Activated CD4-positive, alpha-beta T cell treated with anti-CD3 and anti-CD28 coated beads, Interleukin-2, amount 10 ng/mL, durations not matched to agents 24 days and 14 days (primary cell): ENCODE measurements at regions not wholly inside any gene's neighbourhood (a gene's known extent, or its start where the extent isn't known, plus 50 kb on each side); places are given as distances from the start of the nearest gene placed in this dataset.

Experiments
- DNase-seq: peaks from one replicate; pipeline ENCODE4 v3.0.0; 2022
- H3K27ac Mint-ChIP-seq: one replicate; pipeline ENCODE4 v1.8.0; 2022; ENCODE audit warnings: mild to moderate bottlenecking, mixed read lengths
- H3K27me3 Mint-ChIP-seq: one replicate; pipeline ENCODE4 v1.8.0; 2022; ENCODE audit warnings: mixed read lengths
- H3K36me3 Mint-ChIP-seq: one replicate; pipeline ENCODE4 v1.8.0; 2022; ENCODE audit warnings: low read depth, mild to moderate bottlenecking, mixed read lengths
- H3K4me1 Mint-ChIP-seq: one replicate; pipeline ENCODE4 v1.8.0; 2021; ENCODE audit warnings: mixed read lengths
- H3K4me3 Mint-ChIP-seq: one replicate; pipeline ENCODE4 v1.8.0; 2022; ENCODE audit warnings: mild to moderate bottlenecking, moderate library complexity, mixed read lengths
- H3K9me3 Mint-ChIP-seq: one replicate; pipeline ENCODE4 v1.8.0; 2021; ENCODE audit warnings: mixed read lengths
- intact Hi-C: fragments of 100-400 bp; cut with micrococcal nuclease; formaldehyde crosslinking; loops from one replicate; pipeline ENCODE4 v1.15.1; 2023

DNA sequence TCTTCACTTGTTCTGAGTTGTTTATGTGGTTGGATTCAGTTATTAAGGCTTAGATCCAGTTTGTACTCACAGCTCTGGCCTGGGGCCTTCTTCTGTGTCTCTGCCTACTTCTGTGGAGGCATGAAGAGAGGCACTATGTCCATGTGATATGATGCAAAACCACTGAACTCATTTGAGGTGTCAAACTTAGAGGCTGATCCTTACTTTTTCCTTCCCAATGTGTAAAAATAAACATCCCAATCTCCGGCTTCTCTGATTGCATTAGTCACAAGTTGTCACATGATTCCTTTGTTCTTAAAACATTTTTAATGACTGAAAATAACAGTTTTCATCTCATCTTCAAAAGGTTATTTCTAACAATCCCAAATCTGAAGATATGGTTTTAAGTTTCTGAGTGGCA lies 276.0 kb upstream of the RGMB start:
- no peaks in the 10 kb centered on the region for H3K36me3 Mint-ChIP-seq
- intact Hi-C loops = no loop called here
- peaks cover 7% of the 10 kb centered on the region for H3K4me1 Mint-ChIP-seq
- peaks cover 7% of the 10 kb centered on the region for H3K9me3 Mint-ChIP-seq
- H3K27me3 Mint-ChIP-seq = peaks cover 4% of the 10 kb centered on the region
- H3K27ac Mint-ChIP-seq = no peak overlapping the region
- DNase-seq = no peak
- no peak overlapping the region for H3K4me3 Mint-ChIP-seq

DNA sequence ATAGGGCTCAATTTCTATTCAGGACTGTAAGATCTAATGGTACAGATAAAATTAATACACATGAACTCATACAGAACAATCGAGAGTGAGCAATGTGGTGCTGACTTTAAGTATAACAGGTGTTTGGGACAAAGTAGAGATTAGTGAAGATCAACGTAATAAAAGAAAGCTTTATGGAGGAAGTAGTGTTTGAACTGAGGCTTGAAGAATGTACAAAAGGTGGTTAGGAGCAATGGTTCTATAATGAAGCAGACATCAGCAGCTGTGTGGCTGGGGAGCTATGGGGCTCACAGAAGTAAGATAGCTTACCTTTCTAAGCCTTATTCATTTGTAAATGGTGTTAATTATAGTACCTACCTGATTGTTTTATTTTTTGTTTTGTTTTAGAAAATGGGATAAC lies 275.4 kb upstream of the RGMB start:
- intact Hi-C loops = no loop called here
- H3K27ac Mint-ChIP-seq = no peak overlapping the region

DNA sequence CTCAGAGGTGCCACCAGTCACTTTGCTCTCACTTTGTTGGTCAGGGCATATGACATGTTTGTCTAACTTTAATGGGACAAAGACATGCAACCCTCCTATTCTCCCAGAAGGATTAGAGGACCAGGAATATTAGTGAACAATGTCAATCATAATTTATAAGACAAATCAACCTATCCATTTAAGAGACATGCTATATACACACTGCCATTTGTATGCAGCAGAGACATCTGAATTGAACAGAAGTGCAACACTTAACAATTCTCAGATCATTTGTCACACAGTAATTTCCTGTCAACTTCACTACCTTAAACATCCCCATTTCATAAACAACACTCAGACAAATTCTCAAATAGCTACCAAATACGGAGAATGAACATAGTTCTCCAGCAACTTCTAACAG lies 273.6 kb upstream of the RGMB start:
- no peaks in the 10 kb centered on the region for H3K9me3 Mint-ChIP-seq
- DNase-seq = no peak
- peaks cover 4% of the 10 kb centered on the region for H3K27me3 Mint-ChIP-seq
- peaks cover 1% of the 10 kb centered on the region for H3K4me1 Mint-ChIP-seq
- no peak overlapping the region for H3K27ac Mint-ChIP-seq
- H3K36me3 Mint-ChIP-seq = no peaks in the 10 kb centered on the region
- intact Hi-C loops = no loop called here
- no peak overlapping the region for H3K4me3 Mint-ChIP-seq

More for the DNA sequence above, 275.4 kb upstream of the RGMB start:
- DNase-seq = no peak
- no peak overlapping the region for H3K4me3 Mint-ChIP-seq
- H3K4me1 Mint-ChIP-seq = peaks cover 5% of the 10 kb centered on the region
- no peaks in the 10 kb centered on the region for H3K36me3 Mint-ChIP-seq
- peaks cover 4% of the 10 kb centered on the region for H3K9me3 Mint-ChIP-seq
- peaks cover 4% of the 10 kb centered on the region for H3K27me3 Mint-ChIP-seq

GRCh38 chr5:98500811-98501210 lies 272.7 kb upstream of the RGMB start:
- Mint-ChIP-seq H3K36me3 (no peaks in the 10 kb centered on the region), H3K4me1 (no peaks in the 10 kb centered on the region), H3K27ac (no peak overlapping the region), H3K4me3 (no peak overlapping the region), H3K27me3 (peaks cover 4% of the 10 kb centered on the region), H3K9me3 (no peaks in the 10 kb centered on the region)
- no peak for DNase-seq
- intact Hi-C loops = no loop called here

DNA sequence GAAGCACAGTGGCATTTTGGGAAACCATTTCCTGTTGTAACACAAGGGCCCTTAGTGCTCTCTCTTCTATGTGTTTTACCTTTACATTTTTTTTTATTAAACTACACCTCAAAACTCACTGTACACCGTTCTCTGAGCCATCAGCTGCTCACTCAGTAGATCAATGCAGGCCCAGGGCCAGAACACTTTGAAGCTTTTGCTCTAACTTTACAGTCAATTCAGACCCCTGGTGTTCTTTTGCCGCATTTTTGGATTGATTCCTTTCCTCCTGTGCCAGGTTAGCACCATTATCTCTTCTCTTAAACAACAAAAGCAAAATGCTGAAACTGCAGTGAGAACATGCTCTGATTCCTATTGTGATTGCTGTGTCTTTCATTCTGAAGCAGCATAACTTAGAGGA lies 269.8 kb upstream of the RGMB start:
- Mint-ChIP-seq H3K27me3 (peaks cover 4% of the 10 kb centered on the region), H3K9me3 (no peaks in the 10 kb centered on the region), H3K4me3 (no peak overlapping the region), H3K4me1 (no peaks in the 10 kb centered on the region), H3K27ac (no peak overlapping the region), H3K36me3 (no peaks in the 10 kb centered on the region)
- intact Hi-C loops = no loop called here
- no peak for DNase-seq

DNA sequence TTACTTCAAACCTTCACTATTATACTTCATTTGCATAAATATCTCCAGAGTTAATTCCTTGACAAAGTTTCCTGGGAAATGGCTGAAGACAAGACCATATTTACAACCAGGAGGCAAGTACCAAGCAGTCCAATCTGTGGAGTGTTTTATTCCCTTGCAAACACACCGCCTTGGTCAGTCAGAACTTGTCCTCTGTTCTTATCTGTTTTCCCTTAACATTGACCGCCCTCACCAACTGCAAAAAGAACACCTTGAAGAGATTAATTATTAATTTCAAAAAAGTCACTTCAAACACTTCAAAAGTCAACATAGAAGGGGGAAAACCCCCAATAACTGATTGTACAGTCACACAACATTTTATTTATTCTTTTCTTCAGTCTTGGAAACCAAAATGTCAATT lies 269.0 kb upstream of the RGMB start:
- intact Hi-C loops = no loop called here
- peaks cover 4% of the 10 kb centered on the region for H3K27me3 Mint-ChIP-seq
- H3K9me3 Mint-ChIP-seq = no peaks in the 10 kb centered on the region
- H3K27ac Mint-ChIP-seq = no peak overlapping the region
- DNase-seq = no peak
- H3K4me1 Mint-ChIP-seq = no peaks in the 10 kb centered on the region
- H3K4me3 Mint-ChIP-seq = no peak overlapping the region
- no peaks in the 10 kb centered on the region for H3K36me3 Mint-ChIP-seq

GRCh38 chr5:98510143-98510985 lies 263.1 kb upstream of the RGMB start:
- H3K9me3 Mint-ChIP-seq = no peaks in the 10 kb centered on the region
- H3K4me3 Mint-ChIP-seq = no peak overlapping the region
- H3K36me3 Mint-ChIP-seq = no peaks in the 10 kb centered on the region
- no peak for DNase-seq
- intact Hi-C loops = no loop called here
- H3K27ac Mint-ChIP-seq = no peak overlapping the region
- no peaks in the 10 kb centered on the region for H3K4me1 Mint-ChIP-seq
- H3K27me3 Mint-ChIP-seq = no peaks in the 10 kb centered on the region

GRCh38 chr5:98513380-98513779 lies 260.1 kb upstream of the RGMB start:
- H3K27me3 Mint-ChIP-seq = peaks cover 2% of the 10 kb centered on the region
- DNase-seq = no peak
- no peak overlapping the region for H3K27ac Mint-ChIP-seq
- no peaks in the 10 kb centered on the region for H3K36me3 Mint-ChIP-seq
- intact Hi-C loops = no loop called here
- no peaks in the 10 kb centered on the region for H3K4me1 Mint-ChIP-seq
- H3K4me3 Mint-ChIP-seq = no peak overlapping the region
- no peaks in the 10 kb centered on the region for H3K9me3 Mint-ChIP-seq

DNA sequence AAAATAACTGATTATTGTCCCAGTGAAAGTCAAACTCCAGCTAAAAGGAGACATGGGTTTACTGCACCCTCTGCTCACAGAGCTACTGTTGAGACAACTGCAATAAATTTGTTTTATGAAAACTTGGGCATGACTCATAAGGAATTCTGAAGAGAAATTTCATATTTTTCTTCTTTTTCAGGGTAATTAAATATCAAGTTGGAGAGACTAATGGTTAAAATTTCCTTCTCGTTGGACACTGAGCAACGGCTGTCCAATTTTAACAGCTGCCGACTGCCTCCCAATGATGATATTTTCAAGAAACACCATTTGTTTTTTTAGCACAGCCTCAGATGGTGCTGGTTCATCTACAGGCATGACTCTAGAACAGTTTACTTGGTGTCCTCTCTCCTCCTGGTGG lies 259.2 kb upstream of the RGMB start:
- Mint-ChIP-seq H3K36me3 (no peaks in the 10 kb centered on the region), H3K27ac (no peak overlapping the region), H3K27me3 (peaks cover 3% of the 10 kb centered on the region), H3K4me3 (no peak overlapping the region), H3K9me3 (no peaks in the 10 kb centered on the region), H3K4me1 (no peaks in the 10 kb centered on the region)
- DNase-seq = no peak
- intact Hi-C loops = no loop called here

GRCh38 chr5:98516701-98517100 lies 256.8 kb upstream of the RGMB start:
- H3K27ac Mint-ChIP-seq = no peak overlapping the region
- H3K9me3 Mint-ChIP-seq = no peaks in the 10 kb centered on the region
- intact Hi-C loops = no loop called here
- peaks cover 6% of the 10 kb centered on the region for H3K27me3 Mint-ChIP-seq
- no peaks in the 10 kb centered on the region for H3K4me1 Mint-ChIP-seq
- H3K36me3 Mint-ChIP-seq = no peaks in the 10 kb centered on the region
- H3K4me3 Mint-ChIP-seq = no peak overlapping the region
- no peak for DNase-seq

GRCh38 chr5:98517560-98518366 lies 255.7 kb upstream of the RGMB start:
- Mint-ChIP-seq H3K9me3 (no peaks in the 10 kb centered on the region), H3K27ac (no peak overlapping the region), H3K4me1 (no peaks in the 10 kb centered on the region), H3K27me3 (peaks cover 6% of the 10 kb centered on the region), H3K4me3 (no peak overlapping the region), H3K36me3 (no peaks in the 10 kb centered on the region)
- intact Hi-C loops = no loop called here
- no peak for DNase-seq

DNA sequence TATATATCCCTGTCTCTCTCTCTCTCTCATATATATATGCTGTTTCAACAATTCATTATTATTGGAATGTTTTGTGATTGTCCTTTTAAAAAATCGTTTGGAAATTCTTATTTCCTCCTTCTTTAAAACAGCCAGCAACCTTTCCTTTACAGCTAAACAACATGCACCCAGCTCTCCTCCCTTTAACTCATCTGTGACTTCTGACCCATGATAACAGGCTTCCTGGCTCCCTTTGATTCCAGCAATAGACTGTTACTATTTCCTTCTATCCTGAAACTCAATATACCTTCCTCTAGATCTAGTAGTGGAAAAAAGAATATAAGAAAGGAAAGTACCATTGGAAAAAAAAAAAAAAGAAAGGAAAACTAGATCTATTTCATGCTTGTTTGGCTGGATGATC lies 254.7 kb upstream of the RGMB start:
- no peaks in the 10 kb centered on the region for H3K9me3 Mint-ChIP-seq
- H3K4me3 Mint-ChIP-seq = no peak overlapping the region
- peaks cover 8% of the 10 kb centered on the region for H3K27me3 Mint-ChIP-seq
- H3K36me3 Mint-ChIP-seq = no peaks in the 10 kb centered on the region
- intact Hi-C loops = no loop called here
- no peaks in the 10 kb centered on the region for H3K4me1 Mint-ChIP-seq
- H3K27ac Mint-ChIP-seq = no peak overlapping the region
- no peak for DNase-seq

- no peak overlapping the region for H3K4me3 Mint-ChIP-seq
- H3K4me1 Mint-ChIP-seq = no peaks in the 10 kb centered on the region
- intact Hi-C loops = no loop called here
- H3K36me3 Mint-ChIP-seq = no peaks in the 10 kb centered on the region
- DNase-seq = no peak
- no peaks in the 10 kb centered on the region for H3K9me3 Mint-ChIP-seq
- H3K27me3 Mint-ChIP-seq = peaks cover 8% of the 10 kb centered on the region
- no peak overlapping the region for H3K27ac Mint-ChIP-seq
Measured at GRCh38 chr5:98519571-98519970, 253.9 kb upstream of the RGMB start.

DNA sequence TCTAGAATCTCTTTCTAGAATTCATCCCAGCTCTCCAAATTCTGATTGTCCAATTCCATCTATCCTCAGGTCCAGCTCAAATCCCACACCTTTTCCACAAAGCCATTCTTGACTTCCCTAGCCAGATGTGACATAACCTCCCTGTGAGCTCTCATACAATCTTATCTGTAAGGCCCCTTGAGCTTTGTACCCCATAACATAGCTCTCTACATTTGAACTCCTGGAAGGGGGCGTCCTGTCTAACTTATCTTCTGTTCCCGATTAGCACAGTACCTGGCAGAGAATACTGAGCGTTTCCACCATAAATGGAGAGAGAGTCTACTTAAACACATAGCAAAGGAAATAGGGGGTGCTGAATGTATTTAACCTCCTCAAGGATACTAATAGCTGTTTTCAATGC lies 251.6 kb upstream of the RGMB start:
- H3K4me1 Mint-ChIP-seq = no peaks in the 10 kb centered on the region
- no peaks in the 10 kb centered on the region for H3K9me3 Mint-ChIP-seq
- intact Hi-C loops = no loop called here
- no peak for DNase-seq
- H3K36me3 Mint-ChIP-seq = no peaks in the 10 kb centered on the region
- no peak overlapping the region for H3K4me3 Mint-ChIP-seq
- no peak overlapping the region for H3K27ac Mint-ChIP-seq
- H3K27me3 Mint-ChIP-seq = peaks cover 6% of the 10 kb centered on the region
